ENCODE measurements at regions not wholly inside any gene's neighbourhood (a gene's known extent, or its start where the extent isn't known, plus 50 kb on each side); places are given as distances from the start of the nearest gene placed in this dataset.

DNA sequence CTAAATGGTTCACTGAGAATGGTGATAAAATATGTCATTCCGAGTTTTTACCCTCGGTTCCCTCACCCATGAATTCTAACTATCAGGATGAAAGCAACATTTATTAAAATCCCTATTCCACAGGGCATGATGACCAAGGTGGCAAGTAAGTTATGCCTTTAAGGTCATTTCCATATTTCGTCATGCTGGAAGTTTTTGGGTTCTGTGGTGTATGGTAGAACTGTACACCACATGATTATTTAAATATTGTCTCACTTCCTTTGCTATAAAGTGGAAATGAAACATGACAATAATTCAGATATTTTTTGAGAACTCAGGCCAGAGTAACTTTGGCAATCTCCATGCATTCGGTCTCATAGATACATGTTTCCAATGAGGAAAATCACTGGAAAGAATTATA, 68.5 kb upstream of the CARD18 start:
- intact Hi-C loops (cut with micrococcal nuclease), result no loop called here
- RAD21 ChIA-PET (ENCODE audit: low non-redundant PET in 1 of 2, low total read pairs in 2 of 2, uncharacterized antibody in 2 of 2, unreplicated experiment in 2 of 2), result no interaction called here

More for the DNA sequence above, 68.5 kb upstream of the CARD18 start:
- Histone ChIP-seq H2AFZ (ENCODE audit: low read depth, low read length, poor library complexity, severe bottlenecking) (no peak overlapping the region), H4K20me1 (ENCODE audit: insufficient read depth) (no peaks in the 10 kb centered on the region), H3K9me2 (ENCODE audit: insufficient read depth) (no peaks in the 10 kb centered on the region), H3K9me3 (ENCODE audit: control insufficient read depth in 1 of 2, insufficient read depth in 1 of 2, low read depth in 1 of 2, low read length in 2 of 2) (no peaks in the 10 kb centered on the region), H3K9ac (ENCODE audit: low read length) (no peak overlapping the region), H3K79me2 (ENCODE audit: insufficient read depth, low read length) (no peaks in the 10 kb centered on the region), H3K4me3 (replicated peaks in 1 of 2; ENCODE audit: low read depth in 1 of 2, low read length in 2 of 2) (no peak overlapping the region), H3K27ac (ENCODE audit: low read depth, low read length) (no peak overlapping the region), H3K27me3 (ENCODE audit: insufficient read depth, low read length) (no peaks in the 10 kb centered on the region), H3K4me1 (ENCODE audit: control insufficient read depth in 1 of 2, insufficient read depth in 2 of 2, low read length in 2 of 2) (peaks cover under 1 to 3% of the 10 kb centered on the region in 2 experiments; a peak in 3 of 4 replicates), H3K36me3 (ENCODE audit: control insufficient read depth in 1 of 2, insufficient read depth in 2 of 2, low read length in 2 of 2) (no peaks in the 10 kb centered on the region), H3K4me2 (ENCODE audit: low read length) (no peak overlapping the region)
- CTCF ChIA-PET, result no interaction called here
- no TSS peak for BruUV-seq (replicated peaks)
- TF ChIP-seq, protein P1, sequence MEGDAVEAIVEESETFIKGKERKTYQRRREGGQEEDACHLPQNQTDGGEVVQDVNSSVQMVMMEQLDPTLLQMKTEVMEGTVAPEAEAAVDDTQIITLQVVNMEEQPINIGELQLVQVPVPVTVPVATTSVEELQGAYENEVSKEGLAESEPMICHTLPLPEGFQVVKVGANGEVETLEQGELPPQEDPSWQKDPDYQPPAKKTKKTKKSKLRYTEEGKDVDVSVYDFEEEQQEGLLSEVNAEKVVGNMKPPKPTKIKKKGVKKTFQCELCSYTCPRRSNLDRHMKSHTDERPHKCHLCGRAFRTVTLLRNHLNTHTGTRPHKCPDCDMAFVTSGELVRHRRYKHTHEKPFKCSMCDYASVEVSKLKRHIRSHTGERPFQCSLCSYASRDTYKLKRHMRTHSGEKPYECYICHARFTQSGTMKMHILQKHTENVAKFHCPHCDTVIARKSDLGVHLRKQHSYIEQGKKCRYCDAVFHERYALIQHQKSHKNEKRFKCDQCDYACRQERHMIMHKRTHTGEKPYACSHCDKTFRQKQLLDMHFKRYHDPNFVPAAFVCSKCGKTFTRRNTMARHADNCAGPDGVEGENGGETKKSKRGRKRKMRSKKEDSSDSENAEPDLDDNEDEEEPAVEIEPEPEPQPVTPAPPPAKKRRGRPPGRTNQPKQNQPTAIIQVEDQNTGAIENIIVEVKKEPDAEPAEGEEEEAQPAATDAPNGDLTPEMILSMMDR (IDR thresholded peaks at IDR 0.05 in 2 of 3, conservative IDR thresholded peaks at IDR 0.05 in 1 of 3; ENCODE audit: borderline replicate concordance in 1 of 3, insufficient read depth in 1 of 3, low read depth in 2 of 3, low read length in 2 of 3), result no peak
- TF ChIP-seq ZFX (IDR thresholded peaks at IDR 0.05) (no peak), CBX3 (IDR thresholded peaks at IDR 0.05; ENCODE audit: low read depth) (no peak), CEBPB (IDR thresholded peaks at IDR 0.05; ENCODE audit: low read depth) (no peak), JUND (IDR thresholded peaks at IDR 0.05) (no peak), SP1 (IDR thresholded peaks at IDR 0.05; ENCODE audit: low read depth) (no peak), ELF1 (IDR thresholded peaks at IDR 0.05; ENCODE audit: borderline replicate concordance, low read depth) (no peak), FOSL1 (IDR thresholded peaks at IDR 0.05; ENCODE audit: low read depth) (no peak), SIN3A (IDR thresholded peaks at IDR 0.05; ENCODE audit: low read depth) (no peak), TCF7L2 (IDR thresholded peaks at IDR 0.05; ENCODE audit: borderline replicate concordance, extremely low read depth, insufficient read depth, insufficient read length) (no peak), ZNF274 (IDR thresholded peaks at IDR 0.05; ENCODE audit: low read depth, low read length) (no peak), EZH2 (IDR thresholded peaks at IDR 0.05) (no peak), RAD21 (IDR thresholded peaks at IDR 0.05; ENCODE audit: low read depth) (no peak), POLR2A (IDR thresholded peaks at IDR 0.05; ENCODE audit: borderline replicate concordance, extremely low read depth, insufficient read depth, insufficient read length) (no peak), EZH2phosphoT487 (IDR thresholded peaks at IDR 0.05; ENCODE audit: borderline replicate concordance) (no peak), POLR2AphosphoS5 (IDR thresholded peaks at IDR 0.05; ENCODE audit: low read depth, low read length) (no peak)
- TF ChIP-seq, protein P2, sequence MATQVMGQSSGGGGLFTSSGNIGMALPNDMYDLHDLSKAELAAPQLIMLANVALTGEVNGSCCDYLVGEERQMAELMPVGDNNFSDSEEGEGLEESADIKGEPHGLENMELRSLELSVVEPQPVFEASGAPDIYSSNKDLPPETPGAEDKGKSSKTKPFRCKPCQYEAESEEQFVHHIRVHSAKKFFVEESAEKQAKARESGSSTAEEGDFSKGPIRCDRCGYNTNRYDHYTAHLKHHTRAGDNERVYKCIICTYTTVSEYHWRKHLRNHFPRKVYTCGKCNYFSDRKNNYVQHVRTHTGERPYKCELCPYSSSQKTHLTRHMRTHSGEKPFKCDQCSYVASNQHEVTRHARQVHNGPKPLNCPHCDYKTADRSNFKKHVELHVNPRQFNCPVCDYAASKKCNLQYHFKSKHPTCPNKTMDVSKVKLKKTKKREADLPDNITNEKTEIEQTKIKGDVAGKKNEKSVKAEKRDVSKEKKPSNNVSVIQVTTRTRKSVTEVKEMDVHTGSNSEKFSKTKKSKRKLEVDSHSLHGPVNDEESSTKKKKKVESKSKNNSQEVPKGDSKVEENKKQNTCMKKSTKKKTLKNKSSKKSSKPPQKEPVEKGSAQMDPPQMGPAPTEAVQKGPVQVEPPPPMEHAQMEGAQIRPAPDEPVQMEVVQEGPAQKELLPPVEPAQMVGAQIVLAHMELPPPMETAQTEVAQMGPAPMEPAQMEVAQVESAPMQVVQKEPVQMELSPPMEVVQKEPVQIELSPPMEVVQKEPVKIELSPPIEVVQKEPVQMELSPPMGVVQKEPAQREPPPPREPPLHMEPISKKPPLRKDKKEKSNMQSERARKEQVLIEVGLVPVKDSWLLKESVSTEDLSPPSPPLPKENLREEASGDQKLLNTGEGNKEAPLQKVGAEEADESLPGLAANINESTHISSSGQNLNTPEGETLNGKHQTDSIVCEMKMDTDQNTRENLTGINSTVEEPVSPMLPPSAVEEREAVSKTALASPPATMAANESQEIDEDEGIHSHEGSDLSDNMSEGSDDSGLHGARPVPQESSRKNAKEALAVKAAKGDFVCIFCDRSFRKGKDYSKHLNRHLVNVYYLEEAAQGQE (IDR thresholded peaks at IDR 0.05; ENCODE audit: low read depth), result no peak
- TF ChIP-seq, protein P3, sequence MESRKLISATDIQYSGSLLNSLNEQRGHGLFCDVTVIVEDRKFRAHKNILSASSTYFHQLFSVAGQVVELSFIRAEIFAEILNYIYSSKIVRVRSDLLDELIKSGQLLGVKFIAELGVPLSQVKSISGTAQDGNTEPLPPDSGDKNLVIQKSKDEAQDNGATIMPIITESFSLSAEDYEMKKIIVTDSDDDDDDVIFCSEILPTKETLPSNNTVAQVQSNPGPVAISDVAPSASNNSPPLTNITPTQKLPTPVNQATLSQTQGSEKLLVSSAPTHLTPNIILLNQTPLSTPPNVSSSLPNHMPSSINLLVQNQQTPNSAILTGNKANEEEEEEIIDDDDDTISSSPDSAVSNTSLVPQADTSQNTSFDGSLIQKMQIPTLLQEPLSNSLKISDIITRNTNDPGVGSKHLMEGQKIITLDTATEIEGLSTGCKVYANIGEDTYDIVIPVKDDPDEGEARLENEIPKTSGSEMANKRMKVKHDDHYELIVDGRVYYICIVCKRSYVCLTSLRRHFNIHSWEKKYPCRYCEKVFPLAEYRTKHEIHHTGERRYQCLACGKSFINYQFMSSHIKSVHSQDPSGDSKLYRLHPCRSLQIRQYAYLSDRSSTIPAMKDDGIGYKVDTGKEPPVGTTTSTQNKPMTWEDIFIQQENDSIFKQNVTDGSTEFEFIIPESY (IDR thresholded peaks at IDR 0.05; ENCODE audit: extremely low read depth, insufficient replicate concordance, low read length), result no peak
- TF ChIP-seq, protein P4, sequence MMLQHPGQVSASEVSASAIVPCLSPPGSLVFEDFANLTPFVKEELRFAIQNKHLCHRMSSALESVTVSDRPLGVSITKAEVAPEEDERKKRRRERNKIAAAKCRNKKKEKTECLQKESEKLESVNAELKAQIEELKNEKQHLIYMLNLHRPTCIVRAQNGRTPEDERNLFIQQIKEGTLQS (IDR thresholded peaks at IDR 0.05), result no peak
- TF ChIP-seq, protein P5, sequence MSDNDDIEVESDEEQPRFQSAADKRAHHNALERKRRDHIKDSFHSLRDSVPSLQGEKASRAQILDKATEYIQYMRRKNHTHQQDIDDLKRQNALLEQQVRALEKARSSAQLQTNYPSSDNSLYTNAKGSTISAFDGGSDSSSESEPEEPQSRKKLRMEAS (IDR thresholded peaks at IDR 0.05), result no peak
- no peak for DNase-seq (ENCODE audit: low read depth, low spot score)
- POLR2A ChIA-PET, result no interaction called here
- no peak for ATAC-seq

Data from HCT116 (cell line).